Left ventricle myocardium inferior (tissue), 1 donor: ENCODE measurements at regions not wholly inside any gene's neighbourhood (a gene's known extent, or its start where the extent isn't known, plus 50 kb on each side); places are given as distances from the start of the nearest gene placed in this dataset.

ENCODE experiments used
- DNase-seq: peaks from one replicate; pipeline ENCODE4 v3.0.0-alpha.2; 2020
- H3K27ac ChIP-seq: fragments of 200-600 bp; replicated peaks from 2 replicates; pipeline ENCODE4 v1.8.0; 2021
- H3K27me3 ChIP-seq: fragments of 200-600 bp; 2 replicates; pipeline ENCODE4 v1.8.0; 2021; ENCODE audit warnings: low read depth
- H3K36me3 ChIP-seq: fragments of 200-600 bp; 2 replicates; pipeline ENCODE4 v1.8.0; 2021
- H3K4me1 ChIP-seq: fragments of 200-600 bp; 2 replicates; pipeline ENCODE4 v1.8.0; 2021
- H3K4me3 ChIP-seq: fragments of 200-600 bp; 2 replicates; pipeline ENCODE4 v1.8.0; 2021; ENCODE audit warnings: mild to moderate bottlenecking, moderate library complexity
- H3K9me3 ChIP-seq: fragments of 200-600 bp; replicated peaks from 2 replicates; pipeline ENCODE4 v1.8.0; 2021
- CTCF ChIP-seq: fragments of 200-600 bp; IDR thresholded peaks from 2 replicates; pipeline ENCODE4 v1.8.0; 2021; ENCODE audit warnings: antibody characterized with exemption, mild to moderate bottlenecking, borderline replicate concordance
- intact Hi-C: fragments of 100-400 bp; cut with micrococcal nuclease; formaldehyde crosslinking; loops from one replicate; pipeline ENCODE4 v1.11.0; 2022
- donor health status: DM: no; HTN: yes; CAD: no; lungs with severe emphysema.

GRCh38 chr5:173718469-173718868 lies 102.0 kb upstream of the BOD1 start:
- no peaks in the 10 kb centered on the region for H3K9me3 ChIP-seq
- H3K27me3 ChIP-seq: no peaks in the 10 kb centered on the region
- H3K4me1 ChIP-seq: peaks cover 4% of the 10 kb centered on the region
- no peak for DNase-seq
- H3K27ac ChIP-seq: no peak overlapping the region
- intact Hi-C loops: no loop called here
- no peak for TF ChIP-seq CTCF
- no peak overlapping the region for H3K4me3 ChIP-seq
- H3K36me3 ChIP-seq: no peaks in the 10 kb centered on the region

- peaks cover 4% of the 10 kb centered on the region for H3K4me1 ChIP-seq
- no peak for TF ChIP-seq CTCF
- no peaks in the 10 kb centered on the region for H3K27me3 ChIP-seq
- intact Hi-C loops: no loop called here
- no peak overlapping the region for H3K27ac ChIP-seq
- H3K9me3 ChIP-seq: no peaks in the 10 kb centered on the region
- H3K36me3 ChIP-seq: no peaks in the 10 kb centered on the region
- no peak overlapping the region for H3K4me3 ChIP-seq
- no peak for DNase-seq
These were observed 103.3 kb upstream of the BOD1 start for GRCh38 chr5:173719731-173720082.

GRCh38 chr5:173720286-173720952 lies 104.0 kb upstream of the BOD1 start:
- Histone ChIP-seq H3K4me3 (no peak overlapping the region), H3K27me3 (no peaks in the 10 kb centered on the region), H3K4me1 (peaks cover 4% of the 10 kb centered on the region), H3K9me3 (no peaks in the 10 kb centered on the region), H3K27ac (no peak overlapping the region), H3K36me3 (no peaks in the 10 kb centered on the region)
- DNase-seq: no peak
- intact Hi-C loops: no loop called here
- TF ChIP-seq CTCF: no peak

- DNase-seq: no peak
These were observed 104.6 kb upstream of the BOD1 start for GRCh38 chr5:173720953-173721600.

GRCh38 chr5:173721601-173722232 lies 105.3 kb upstream of the BOD1 start:
- TF ChIP-seq CTCF: no peak
- Histone ChIP-seq H3K4me1 (peaks cover 4% of the 10 kb centered on the region), H3K4me3 (no peak overlapping the region), H3K27ac (no peak overlapping the region), H3K36me3 (no peaks in the 10 kb centered on the region), H3K27me3 (no peaks in the 10 kb centered on the region), H3K9me3 (peaks cover 6% of the 10 kb centered on the region)
- intact Hi-C loops: no loop called here
- DNase-seq: no peak

More at GRCh38 chr5:173720953-173721600, 104.6 kb upstream of the BOD1 start:
- Histone ChIP-seq H3K27ac (no peak overlapping the region), H3K27me3 (no peaks in the 10 kb centered on the region), H3K4me1 (peaks cover 4% of the 10 kb centered on the region), H3K9me3 (peaks cover 4% of the 10 kb centered on the region), H3K4me3 (no peak overlapping the region), H3K36me3 (no peaks in the 10 kb centered on the region)
- no peak for TF ChIP-seq CTCF
- intact Hi-C loops: no loop called here
